ENCODE measurements at regions not wholly inside any gene's neighbourhood (a gene's known extent, or its start where the extent isn't known, plus 50 kb on each side); places are given as distances from the start of the nearest gene placed in this dataset.

- in situ Hi-C loops (cut with MboI; ENCODE audit: low sequenced_read_pairs), result no loop called here
These were observed 96.4 kb upstream of the NTRK2 start for GRCh38 chr9:84573083-84573482.

GRCh38 chr9:84575705-84576104, 93.8 kb upstream of the NTRK2 start:
- in situ Hi-C loops (cut with MboI; ENCODE audit: low sequenced_read_pairs), result no loop called here

GRCh38 chr9:84583866-84584265, 85.7 kb upstream of the NTRK2 start:
- in situ Hi-C loops (cut with MboI; ENCODE audit: low sequenced_read_pairs), result no loop called here

- in situ Hi-C loops (cut with MboI; ENCODE audit: low sequenced_read_pairs), result no loop called here
These were observed 82.9 kb upstream of the NTRK2 start for GRCh38 chr9:84586662-84587061.

- in situ Hi-C loops (cut with MboI; ENCODE audit: low sequenced_read_pairs), result no loop called here
These were observed 82.4 kb upstream of the NTRK2 start for GRCh38 chr9:84587153-84587552.

- in situ Hi-C loops (cut with MboI; ENCODE audit: low sequenced_read_pairs), result no loop called here
These were observed 80.0 kb upstream of the NTRK2 start for GRCh38 chr9:84589542-84589941.

- in situ Hi-C loops (cut with MboI; ENCODE audit: low sequenced_read_pairs), result no loop called here
These were observed 78.8 kb upstream of the NTRK2 start for GRCh38 chr9:84590706-84591105.

- in situ Hi-C loops (cut with MboI; ENCODE audit: low sequenced_read_pairs), result no loop called here
These were observed 76.6 kb upstream of the NTRK2 start for GRCh38 chr9:84592918-84593317.

GRCh38 chr9:84593352-84593751, 76.2 kb upstream of the NTRK2 start:
- in situ Hi-C loops (cut with MboI; ENCODE audit: low sequenced_read_pairs), result no loop called here

- in situ Hi-C loops (cut with MboI; ENCODE audit: low sequenced_read_pairs), result no loop called here
These were observed 72.4 kb upstream of the NTRK2 start for GRCh38 chr9:84597131-84597530.

GRCh38 chr9:84598921-84599636, 70.5 kb upstream of the NTRK2 start:
- in situ Hi-C loops (cut with MboI; ENCODE audit: low sequenced_read_pairs), result no loop called here

GRCh38 chr9:84600739-84601138, 68.8 kb upstream of the NTRK2 start:
- in situ Hi-C loops (cut with MboI; ENCODE audit: low sequenced_read_pairs), result no loop called here

GRCh38 chr9:84604223-84604622, 65.3 kb upstream of the NTRK2 start:
- in situ Hi-C loops (cut with MboI; ENCODE audit: low sequenced_read_pairs), result no loop called here

- in situ Hi-C loops (cut with MboI; ENCODE audit: low sequenced_read_pairs), result no loop called here
These were observed 59.8 kb upstream of the NTRK2 start for GRCh38 chr9:84609779-84610178.

GRCh38 chr9:84613431-84613830, 56.1 kb upstream of the NTRK2 start:
- in situ Hi-C loops (cut with MboI; ENCODE audit: low sequenced_read_pairs), result no loop called here

- in situ Hi-C loops (cut with MboI; ENCODE audit: low sequenced_read_pairs), result no loop called here
These were observed 54.0 kb upstream of the NTRK2 start for GRCh38 chr9:84615544-84615943.

GRCh38 chr9:84617411-84618029, 52.0 kb upstream of the NTRK2 start:
- in situ Hi-C loops (cut with MboI; ENCODE audit: low sequenced_read_pairs), result no loop called here

Data from HL-60/S4 treated with retinoic acid at 250 ng/mL for 4 days and 3 days (cell line).